NOMO-1 treated with dmso at 0.1 percent for 144 hours (cell line): ENCODE measurements at regions not wholly inside any gene's neighbourhood (a gene's known extent, or its start where the extent isn't known, plus 50 kb on each side); places are given as distances from the start of the nearest gene placed in this dataset.

ENCODE experiments used
- DNase-seq: peaks from one replicate; lab custom pipeline; 2025; ENCODE audit not compliant: unreplicated experiment; lab: John Stamatoyannopoulos, UW

- no peak for DNase-seq
Observed at GRCh38 chr21:27129694-27130093, 162.8 kb upstream of the ADAMTS5 start.

DNA sequence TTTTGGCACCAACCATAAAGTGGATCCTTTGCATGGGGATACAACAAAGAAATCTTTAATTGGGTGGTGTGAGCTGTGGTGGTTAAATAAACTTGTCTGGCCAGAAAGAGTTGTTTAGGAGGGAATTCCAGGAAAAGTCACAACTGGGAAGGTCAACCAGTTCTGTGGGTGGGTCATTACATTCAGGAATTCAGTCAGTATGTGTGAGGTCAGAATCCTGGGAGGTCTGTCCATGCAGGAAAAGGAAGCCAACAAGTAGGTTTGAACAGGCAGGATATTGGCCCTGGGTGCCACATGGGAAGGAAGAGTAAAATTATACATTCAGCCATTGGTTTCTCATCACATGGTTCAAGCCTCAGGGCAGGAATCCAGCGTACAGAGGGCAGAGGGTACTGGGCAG, 162.3 kb upstream of the ADAMTS5 start:
- DNase-seq = no peak

- DNase-seq = no peak
Observed at GRCh38 chr21:27126140-27126539, 159.3 kb upstream of the ADAMTS5 start.

GRCh38 chr21:27122686-27123085, 155.8 kb upstream of the ADAMTS5 start:
- DNase-seq = no peak

DNA sequence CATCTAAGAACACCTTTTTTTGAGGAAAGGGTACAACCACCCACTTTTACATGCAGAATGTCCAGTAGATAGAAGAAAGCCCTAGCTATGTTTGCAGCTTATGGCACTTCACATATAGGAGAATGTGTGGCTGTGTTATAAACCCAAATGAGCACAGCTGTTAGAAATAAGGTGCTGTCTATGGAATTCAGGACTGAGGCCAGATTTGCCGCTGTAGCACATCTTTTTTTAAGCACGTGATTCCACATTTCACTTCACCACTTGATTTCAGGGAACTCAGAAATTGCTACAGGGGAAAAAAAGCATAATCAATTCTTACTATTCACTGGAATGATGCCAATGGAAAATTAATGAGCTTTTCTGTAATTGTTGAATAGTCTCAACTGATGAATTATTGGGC, 147.2 kb upstream of the ADAMTS5 start:
- no peak for DNase-seq

DNA sequence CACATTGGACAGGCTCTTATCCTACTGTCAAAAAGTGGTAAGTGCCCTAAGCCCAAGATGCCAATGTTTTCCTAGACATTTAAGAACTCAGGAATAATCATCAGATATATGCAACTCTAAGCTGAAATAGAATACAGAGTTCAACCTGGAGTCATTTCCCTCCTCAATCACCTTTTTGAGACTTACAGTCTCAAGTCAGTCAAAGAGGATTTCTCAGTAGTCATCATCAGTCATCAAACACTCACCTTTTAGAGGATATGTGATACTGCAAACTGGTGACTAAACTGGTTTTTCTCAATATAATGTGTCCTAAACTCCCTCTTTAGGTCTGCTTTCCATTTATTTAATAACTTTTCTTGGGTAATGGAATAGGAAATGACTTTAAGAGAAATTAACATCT, 145.3 kb upstream of the ADAMTS5 start:
- no peak for DNase-seq

- DNase-seq = no peak
Observed at GRCh38 chr21:27110956-27111355, 144.1 kb upstream of the ADAMTS5 start.

GRCh38 chr21:27108701-27109100, 141.8 kb upstream of the ADAMTS5 start:
- no peak for DNase-seq

DNA sequence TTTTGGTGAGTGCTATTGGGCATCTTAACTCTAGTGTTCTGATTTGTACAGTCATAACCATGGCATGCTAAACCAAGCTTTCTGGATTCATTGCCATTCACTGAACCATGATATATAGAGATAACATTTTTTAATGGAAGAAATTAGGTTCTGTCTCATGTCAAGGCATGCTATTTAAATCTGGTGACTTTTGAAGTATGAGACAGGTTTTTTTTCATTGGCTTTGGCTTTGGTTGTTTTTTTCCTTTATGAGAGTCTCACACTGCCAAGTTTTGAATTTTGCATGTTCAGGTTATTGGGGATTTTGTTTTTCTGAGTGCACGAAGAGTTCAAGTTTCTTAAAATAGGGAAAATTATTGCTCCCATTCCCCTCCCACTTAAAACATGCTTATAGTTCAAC, 141.3 kb upstream of the ADAMTS5 start:
- DNase-seq = no peak

DNA sequence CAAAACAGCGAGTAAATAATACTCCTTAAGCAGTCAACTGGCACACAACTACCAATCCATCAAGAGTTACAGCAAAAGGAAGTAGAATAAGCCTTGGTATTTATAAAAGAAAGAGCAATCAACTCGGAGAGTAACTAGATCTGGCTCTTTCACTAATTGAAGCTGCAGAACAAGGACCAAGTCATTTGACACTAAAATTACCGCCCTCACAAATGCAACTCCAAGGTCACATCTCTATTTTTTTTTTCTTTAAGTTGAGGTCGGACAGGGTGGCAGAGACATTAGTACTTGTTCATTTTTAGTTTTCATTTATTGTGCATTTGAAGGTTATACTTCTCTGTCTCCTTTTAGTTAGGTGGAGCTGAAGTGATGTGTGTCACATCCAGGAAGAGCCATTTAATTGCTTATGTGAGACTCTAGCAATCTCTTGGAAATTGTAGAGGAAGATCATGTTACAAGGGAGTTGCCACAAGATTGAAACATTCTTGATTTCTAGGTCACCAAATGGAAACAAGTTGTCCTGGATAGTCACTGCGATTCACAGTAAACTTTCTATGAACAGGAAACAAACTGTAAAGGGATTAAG, 138.1 kb upstream of the ADAMTS5 start:
- no peak for DNase-seq

DNA sequence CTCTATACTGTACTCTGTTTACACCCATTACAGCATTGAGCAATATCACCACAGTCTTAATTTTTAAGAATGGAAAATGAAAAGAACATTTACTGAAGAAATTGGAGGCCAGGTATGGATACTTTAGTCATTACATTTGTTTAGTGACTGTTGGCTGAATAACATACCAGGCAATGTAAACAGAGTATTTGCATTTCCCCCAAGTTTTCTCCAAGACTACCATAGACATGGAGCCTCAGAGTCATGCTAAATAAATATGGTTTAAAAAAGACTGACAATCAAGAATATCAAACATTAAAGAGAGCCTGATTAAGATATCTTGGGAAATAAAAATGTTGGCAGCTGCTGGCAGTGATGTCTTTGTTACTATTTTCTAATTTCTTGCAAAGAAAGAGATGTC, 136.9 kb upstream of the ADAMTS5 start:
- no peak for DNase-seq

GRCh38 chr21:27101523-27101922, 134.6 kb upstream of the ADAMTS5 start:
- no peak for DNase-seq

GRCh38 chr21:27094184-27094948, 127.5 kb upstream of the ADAMTS5 start:
- DNase-seq = peak; percentile 18

DNA sequence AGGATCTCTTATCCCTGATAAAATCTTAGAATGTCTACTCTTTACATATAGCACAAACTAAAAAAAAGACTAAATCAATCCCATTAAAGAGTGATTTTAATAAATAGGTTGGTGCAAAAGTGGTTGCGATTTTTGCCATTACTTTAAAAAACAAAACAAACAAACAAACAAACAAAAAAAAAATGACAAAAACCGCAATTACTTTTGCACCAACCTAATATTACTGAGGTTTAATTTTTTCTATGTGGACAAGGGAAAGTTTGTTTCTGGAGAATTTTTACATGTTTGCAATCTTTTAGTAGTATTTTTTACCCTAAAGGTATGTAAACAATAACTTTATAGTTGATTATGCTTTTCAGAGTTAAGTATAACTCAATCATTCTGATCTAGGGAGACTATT, 119.7 kb upstream of the ADAMTS5 start:
- no peak for DNase-seq

- DNase-seq = no peak
Observed at GRCh38 chr21:27086186-27086585, 119.3 kb upstream of the ADAMTS5 start.

DNA sequence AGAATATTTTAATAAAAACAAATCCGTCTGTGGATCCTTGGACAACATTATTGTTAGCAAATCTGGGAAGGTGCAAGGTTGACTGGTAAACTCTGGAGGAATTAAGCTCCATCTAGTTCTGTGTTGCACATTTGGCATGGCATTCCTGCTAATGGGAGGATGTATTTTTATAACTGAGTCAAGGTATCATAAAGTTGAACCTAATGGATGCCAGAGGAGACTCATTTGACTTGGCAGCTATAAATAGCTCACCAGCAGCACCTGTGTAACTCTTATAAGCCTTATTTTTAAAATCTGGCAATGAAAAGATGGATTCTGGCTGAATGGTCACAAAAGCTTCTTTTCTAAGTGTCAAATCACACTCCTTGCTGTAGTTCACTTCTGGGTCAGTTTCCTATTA, 118.5 kb upstream of the ADAMTS5 start:
- DNase-seq = no peak

GRCh38 chr21:27083144-27083543, 116.3 kb upstream of the ADAMTS5 start:
- no peak for DNase-seq

GRCh38 chr21:27082431-27083010, 115.6 kb upstream of the ADAMTS5 start:
- no peak for DNase-seq

DNA sequence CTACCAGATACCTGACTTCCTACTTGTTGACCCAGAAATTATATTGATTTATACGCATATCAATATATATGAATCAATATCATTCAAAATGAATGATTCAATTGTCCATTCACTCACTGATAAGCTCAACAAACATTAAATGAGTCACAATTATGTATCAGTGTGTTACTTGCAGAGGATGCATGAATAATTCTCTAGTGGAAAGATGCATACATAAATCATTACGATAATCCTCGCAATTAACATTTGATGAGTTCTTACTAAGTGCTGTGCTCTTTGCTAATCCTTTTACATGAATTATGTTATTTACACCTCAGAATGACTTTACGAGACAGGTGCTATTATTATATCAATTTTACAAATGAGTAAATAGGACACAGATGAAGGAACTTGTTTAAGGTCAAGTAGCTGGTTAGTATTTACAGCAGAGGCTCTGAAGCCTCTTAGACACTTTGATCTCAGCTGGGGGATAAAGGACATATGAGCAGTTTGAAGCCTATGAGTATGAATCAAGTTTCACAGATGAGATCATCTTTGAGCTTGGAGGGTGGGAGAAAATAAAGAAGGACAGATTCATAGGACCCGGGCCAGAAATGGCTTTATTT, 112.8 kb upstream of the ADAMTS5 start:
- no peak for DNase-seq

- DNase-seq = no peak
Observed at GRCh38 chr21:27078915-27079314, 112.0 kb upstream of the ADAMTS5 start.

GRCh38 chr21:27077501-27077900, 110.6 kb upstream of the ADAMTS5 start:
- DNase-seq = no peak

DNA sequence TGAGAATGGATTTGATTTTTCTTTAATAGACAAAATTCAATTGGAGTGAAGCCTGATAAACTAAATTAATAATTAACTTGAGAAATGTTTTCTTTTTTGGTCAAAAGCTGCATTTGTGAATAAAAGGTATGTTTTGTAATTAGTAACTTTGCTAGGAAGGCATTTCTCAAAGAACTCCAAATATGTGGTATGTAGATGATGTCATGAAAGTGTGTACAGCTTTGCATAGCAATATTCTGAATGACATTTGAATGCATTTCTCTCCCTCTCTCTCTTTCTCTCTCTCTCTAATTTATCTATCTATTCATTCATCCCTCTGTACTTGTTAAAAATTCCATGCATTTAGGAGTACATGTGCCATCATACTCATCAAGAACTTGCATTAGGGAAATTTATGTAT, 109.1 kb upstream of the ADAMTS5 start:
- no peak for DNase-seq
